ENCODE measurements at regions not wholly inside any gene's neighbourhood (a gene's known extent, or its start where the extent isn't known, plus 50 kb on each side); places are given as distances from the start of the nearest gene placed in this dataset.

GRCh38 chr10:55369670-55370420, 568.8 kb upstream of the PCDH15 start:
- Histone ChIP-seq H3K9ac (ENCODE audit: low read length in 3 of 3) (no peak overlapping the region), H3K4me1 (ENCODE audit: control insufficient read depth in 2 of 3, insufficient read depth in 2 of 3, low read depth in 1 of 3, low read length in 3 of 3) (no peaks in the 10 kb centered on the region), H3K9me3 (ENCODE audit: control insufficient read depth in 2 of 3, insufficient read depth in 1 of 3, low read length in 3 of 3) (no peaks in the 10 kb centered on the region), H3K36me3 (ENCODE audit: control insufficient read depth in 2 of 3, insufficient read depth in 3 of 3, low read length in 3 of 3) (no peaks in the 10 kb centered on the region), H3K27ac (ENCODE audit: low read depth in 2 of 2, low read length in 2 of 2) (no peak overlapping the region), H3K27me3 (ENCODE audit: control insufficient read depth, insufficient read depth, low read length) (no peaks in the 10 kb centered on the region), H3K4me3 (ENCODE audit: low read length in 3 of 3) (no peak overlapping the region)
- no peak for TF ChIP-seq CTCF (IDR thresholded peaks at IDR 0.05; ENCODE audit: borderline replicate concordance, extremely low read depth, insufficient read depth)
- DNase-seq (no peak), FAIRE-seq (no peak)
- intact Hi-C loops (cut with DNase I): no loop called here

GRCh38 chr10:55368467-55368866, 567.4 kb upstream of the PCDH15 start:
- intact Hi-C loops (cut with DNase I): no loop called here
- no peak overlapping the region for H3K4me3 ChIP-seq (ENCODE audit: low read length in 3 of 3)
- FAIRE-seq: no peak

GRCh38 chr10:55367555-55367954, 566.5 kb upstream of the PCDH15 start:
- FAIRE-seq: no peak
- intact Hi-C loops (cut with DNase I): no loop called here
- TF ChIP-seq CTCF (IDR thresholded peaks at IDR 0.05; ENCODE audit: borderline replicate concordance, extremely low read depth, insufficient read depth): no peak

More at GRCh38 chr10:55368467-55368866, 567.4 kb upstream of the PCDH15 start:
- no peak for TF ChIP-seq CTCF (IDR thresholded peaks at IDR 0.05; ENCODE audit: borderline replicate concordance, extremely low read depth, insufficient read depth)
- no peak overlapping the region for H3K27ac ChIP-seq (ENCODE audit: low read depth in 2 of 2, low read length in 2 of 2)
- no peaks in the 10 kb centered on the region for H3K4me1 ChIP-seq (ENCODE audit: control insufficient read depth in 2 of 3, insufficient read depth in 2 of 3, low read depth in 1 of 3, low read length in 3 of 3)
- H3K9ac ChIP-seq (ENCODE audit: low read length in 3 of 3): no peak overlapping the region
- no peaks in the 10 kb centered on the region for H3K9me3 ChIP-seq (ENCODE audit: control insufficient read depth in 2 of 3, insufficient read depth in 1 of 3, low read length in 3 of 3)
- H3K27me3 ChIP-seq (ENCODE audit: control insufficient read depth, insufficient read depth, low read length): no peaks in the 10 kb centered on the region
- H3K36me3 ChIP-seq (ENCODE audit: control insufficient read depth in 2 of 3, insufficient read depth in 3 of 3, low read length in 3 of 3): no peaks in the 10 kb centered on the region
- no peak for DNase-seq

More at GRCh38 chr10:55367555-55367954, 566.5 kb upstream of the PCDH15 start:
- H3K27ac ChIP-seq (ENCODE audit: low read depth in 2 of 2, low read length in 2 of 2): no peak overlapping the region
- H3K36me3 ChIP-seq (ENCODE audit: control insufficient read depth in 2 of 3, insufficient read depth in 3 of 3, low read length in 3 of 3): no peaks in the 10 kb centered on the region
- H3K27me3 ChIP-seq (ENCODE audit: control insufficient read depth, insufficient read depth, low read length): no peaks in the 10 kb centered on the region
- no peak for DNase-seq
- no peak overlapping the region for H3K9ac ChIP-seq (ENCODE audit: low read length in 3 of 3)
- no peaks in the 10 kb centered on the region for H3K4me1 ChIP-seq (ENCODE audit: control insufficient read depth in 2 of 3, insufficient read depth in 2 of 3, low read depth in 1 of 3, low read length in 3 of 3)
- H3K4me3 ChIP-seq (ENCODE audit: low read length in 3 of 3): no peak overlapping the region
- H3K9me3 ChIP-seq (ENCODE audit: control insufficient read depth in 2 of 3, insufficient read depth in 1 of 3, low read length in 3 of 3): no peaks in the 10 kb centered on the region

Data from kidney (tissue), 13 donors.